Neural cell (in vitro differentiated cells): ENCODE measurements at regions not wholly inside any gene's neighbourhood (a gene's known extent, or its start where the extent isn't known, plus 50 kb on each side); places are given as distances from the start of the nearest gene placed in this dataset.
"Not testable (repeated sequence)": the region's sequence is repeated elsewhere in the genome, so short reads cannot be mapped to it uniquely, and the experiment has no call there.

Source experiments
- EZH2 ChIP-seq: fragments of 200-600, 300-800 bp; shearing (Covaris generic), sonication (generic); IDR thresholded peaks from 2 replicates; pipeline ENCODE4 v1.6.1; 2014; ENCODE audit warnings: antibody characterized with exemption, low read length, borderline replicate concordance, mild to moderate bottlenecking; ENCODE audit not compliant: insufficient read depth, poor library complexity, severe bottlenecking
- MXI1 ChIP-seq: fragments of 450-650 bp; conservative IDR thresholded peaks from 2 replicates; pipeline ENCODE4 v1.6.1; 2014; ENCODE audit warnings: antibody characterized with exemption, mild to moderate bottlenecking; ENCODE audit not compliant: poor library complexity, severe bottlenecking
- POLR2AphosphoS5 ChIP-seq: IDR thresholded peaks from 2 replicates; pipeline ENCODE4 v1.6.1; 2012
- RAD21 ChIP-seq: fragments of 450-650 bp; conservative IDR thresholded peaks from 2 replicates; pipeline ENCODE4 v1.6.1; 2014; ENCODE audit warnings: antibody characterized with exemption, mild to moderate bottlenecking, moderate library complexity
- TAF1 ChIP-seq: IDR thresholded peaks from 2 replicates; pipeline ENCODE4 v1.6.1; 2012; ENCODE audit warnings: low read depth
- TF ChIP-seq, protein P1 (sequence below): fragments of 450-650 bp; IDR thresholded peaks from 2 replicates; pipeline ENCODE4 v1.5.1; 2014; ENCODE audit warnings: antibody characterized with exemption, mild to moderate bottlenecking, moderate library complexity; ENCODE audit not compliant: poor library complexity, severe bottlenecking

DNA sequence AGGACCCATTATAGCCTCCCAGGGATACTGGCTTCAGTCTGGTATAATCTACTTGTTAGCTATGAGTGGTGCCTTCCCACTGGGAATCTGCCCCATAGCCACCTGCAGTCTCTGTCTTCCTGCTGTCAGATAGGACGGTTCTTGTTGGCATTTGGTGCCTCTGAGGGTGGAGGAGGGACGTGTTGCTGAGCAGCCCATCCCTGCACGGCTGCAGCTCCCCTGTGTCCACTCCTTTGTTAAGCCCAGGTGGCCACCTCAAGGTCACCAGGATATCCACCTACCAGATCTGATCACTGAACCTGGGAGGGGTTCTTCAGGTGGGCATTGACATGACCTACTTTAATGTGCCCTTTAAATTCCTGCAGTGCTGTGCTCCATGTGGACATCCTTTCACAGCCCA, 1714.2 kb downstream of the SPATA31A7 start:
- TF ChIP-seq, protein P1, sequence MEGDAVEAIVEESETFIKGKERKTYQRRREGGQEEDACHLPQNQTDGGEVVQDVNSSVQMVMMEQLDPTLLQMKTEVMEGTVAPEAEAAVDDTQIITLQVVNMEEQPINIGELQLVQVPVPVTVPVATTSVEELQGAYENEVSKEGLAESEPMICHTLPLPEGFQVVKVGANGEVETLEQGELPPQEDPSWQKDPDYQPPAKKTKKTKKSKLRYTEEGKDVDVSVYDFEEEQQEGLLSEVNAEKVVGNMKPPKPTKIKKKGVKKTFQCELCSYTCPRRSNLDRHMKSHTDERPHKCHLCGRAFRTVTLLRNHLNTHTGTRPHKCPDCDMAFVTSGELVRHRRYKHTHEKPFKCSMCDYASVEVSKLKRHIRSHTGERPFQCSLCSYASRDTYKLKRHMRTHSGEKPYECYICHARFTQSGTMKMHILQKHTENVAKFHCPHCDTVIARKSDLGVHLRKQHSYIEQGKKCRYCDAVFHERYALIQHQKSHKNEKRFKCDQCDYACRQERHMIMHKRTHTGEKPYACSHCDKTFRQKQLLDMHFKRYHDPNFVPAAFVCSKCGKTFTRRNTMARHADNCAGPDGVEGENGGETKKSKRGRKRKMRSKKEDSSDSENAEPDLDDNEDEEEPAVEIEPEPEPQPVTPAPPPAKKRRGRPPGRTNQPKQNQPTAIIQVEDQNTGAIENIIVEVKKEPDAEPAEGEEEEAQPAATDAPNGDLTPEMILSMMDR, result not testable (repeated sequence)
- TF ChIP-seq RAD21, POLR2AphosphoS5, TAF1, EZH2, MXI1: not testable (repeated sequence)
